ENCODE measurements at regions not wholly inside any gene's neighbourhood (a gene's known extent, or its start where the extent isn't known, plus 50 kb on each side); places are given as distances from the start of the nearest gene placed in this dataset.
A peak's percentile ranks its signal among the peaks of the same experiment; 100 is the strongest.
"Not testable (repeated sequence)": the region's sequence is repeated elsewhere in the genome, so short reads cannot be mapped to it uniquely, and the experiment has no call there.

GRCh38 chr10:10055656-10056442 lies 961.8 kb upstream of the CELF2 start:
- TF ChIP-seq CTCF (IDR thresholded peaks at IDR 0.05) = no peak
- ATAC-seq (ENCODE audit: low FRiP score) (peak; percentile 80), DNase-seq (ENCODE audit: low spot score) (no peak)

DNA sequence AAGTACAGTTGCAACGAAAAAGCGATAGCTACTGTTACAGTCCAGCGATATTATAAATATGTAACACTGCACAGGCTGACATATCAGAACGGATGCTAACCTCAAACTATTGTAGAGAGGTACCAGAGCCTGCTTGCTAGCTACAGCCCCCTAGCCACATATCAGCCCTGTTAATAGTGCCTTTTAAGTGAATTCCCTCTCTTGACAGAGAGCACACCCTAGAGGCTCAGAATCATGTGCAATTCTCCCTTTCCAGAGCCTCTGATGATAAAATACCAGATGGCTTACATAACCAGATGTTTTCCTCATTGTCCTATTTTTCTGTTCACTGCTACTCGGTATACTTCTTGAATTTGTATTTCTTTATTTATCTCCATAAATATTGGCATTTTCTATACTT lies 960.7 kb upstream of the CELF2 start:
- no peak for DNase-seq (ENCODE audit: low spot score)
- ATAC-seq (ENCODE audit: low FRiP score) = no peak
- TF ChIP-seq CTCF (IDR thresholded peaks at IDR 0.05) = no peak

DNA sequence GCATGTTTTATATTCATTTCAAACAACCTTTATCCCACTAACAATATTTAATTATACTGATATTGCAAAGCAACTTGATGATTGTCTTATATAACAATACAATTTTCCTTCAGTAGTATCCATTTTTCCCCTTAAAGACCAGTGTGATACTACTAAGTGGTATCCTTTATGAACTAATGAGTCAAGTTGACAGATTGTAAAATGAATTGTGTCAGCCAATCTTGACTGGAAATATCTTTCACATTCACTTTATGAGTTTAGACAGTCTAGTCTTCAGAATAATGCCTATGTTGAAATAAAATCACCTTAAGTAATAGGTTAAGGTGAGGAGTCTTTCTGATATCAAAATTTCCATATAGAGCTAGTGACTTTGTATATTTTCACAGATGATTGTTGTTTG lies 950.0 kb upstream of the CELF2 start:
- DNase-seq (ENCODE audit: low spot score) = no peak
- no peak for ATAC-seq (ENCODE audit: low FRiP score)
- no peak for TF ChIP-seq CTCF (IDR thresholded peaks at IDR 0.05)

GRCh38 chr10:10074847-10075246 lies 942.8 kb upstream of the CELF2 start:
- DNase-seq (ENCODE audit: low spot score); ATAC-seq (ENCODE audit: low FRiP score): not testable (repeated sequence)

DNA sequence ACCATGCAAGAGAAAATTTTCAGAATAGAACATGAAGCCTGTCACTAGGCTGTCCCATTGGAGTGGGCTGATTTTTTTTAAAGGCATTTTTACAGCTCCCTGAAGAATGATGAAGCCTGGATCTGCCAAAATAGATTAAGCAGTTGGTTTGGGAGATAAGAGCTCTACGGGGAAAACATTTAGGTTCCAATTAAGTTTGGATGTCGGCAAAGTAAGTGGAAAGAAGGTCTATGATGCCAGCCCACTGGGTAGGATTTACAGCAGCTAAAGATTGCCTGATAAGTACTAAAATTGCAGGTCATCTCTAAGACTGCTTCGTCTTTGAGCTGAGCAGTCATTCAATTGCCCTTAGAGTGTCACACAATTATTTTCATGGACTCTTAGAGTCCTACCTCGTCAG lies 939.2 kb upstream of the CELF2 start:
- DNase-seq (ENCODE audit: low spot score) (no peak), ATAC-seq (ENCODE audit: low FRiP score) (no peak)
- TF ChIP-seq CTCF (IDR thresholded peaks at IDR 0.05) = no peak

DNA sequence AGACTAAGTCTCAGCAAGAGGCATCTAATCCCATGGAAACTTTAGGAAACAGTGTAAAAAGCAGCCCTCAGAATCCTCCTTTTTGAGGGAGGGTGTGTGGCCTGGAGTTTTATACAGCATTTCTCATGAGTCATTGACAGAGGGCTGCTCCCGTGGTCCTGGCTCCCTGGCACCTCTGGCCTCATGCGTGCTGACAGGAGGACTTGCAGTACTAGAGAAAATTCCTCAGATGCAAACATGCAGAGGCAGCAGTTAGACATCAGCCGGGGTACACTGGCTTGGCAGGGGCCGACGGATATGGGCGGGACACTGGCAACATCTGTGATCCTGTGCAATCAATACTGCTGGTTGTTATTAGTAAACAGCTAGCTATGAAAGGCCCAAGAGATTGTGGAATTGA lies 925.1 kb upstream of the CELF2 start:
- DNase-seq (ENCODE audit: low spot score) (no peak), ATAC-seq (ENCODE audit: low FRiP score) (peak; percentile 83)

DNA sequence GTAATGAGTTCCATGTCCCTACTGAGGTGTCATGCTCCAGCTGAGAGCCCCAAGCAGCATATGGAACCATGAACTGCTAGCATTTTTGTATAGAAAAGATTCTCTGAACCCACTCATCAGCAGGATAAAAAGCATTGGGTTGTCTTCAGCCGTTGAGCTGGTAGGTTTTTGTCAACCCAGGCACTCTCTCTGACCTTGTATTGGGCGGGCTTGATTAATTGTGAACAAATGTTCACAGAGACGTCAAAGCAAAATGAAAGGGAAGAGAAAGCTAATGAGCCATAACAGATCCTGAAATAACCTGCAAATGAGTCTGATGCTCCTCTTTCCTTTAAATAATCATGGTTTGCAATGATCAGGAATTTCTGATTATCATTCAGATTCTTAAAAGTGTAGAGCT lies 924.7 kb upstream of the CELF2 start:
- DNase-seq (ENCODE audit: low spot score) = no peak
- no peak for TF ChIP-seq CTCF (IDR thresholded peaks at IDR 0.05)
- no peak for ATAC-seq (ENCODE audit: low FRiP score)

More for the DNA sequence above, 925.1 kb upstream of the CELF2 start:
- TF ChIP-seq CTCF (IDR thresholded peaks at IDR 0.05) = no peak
